ENCODE measurements at regions not wholly inside any gene's neighbourhood (a gene's known extent, or its start where the extent isn't known, plus 50 kb on each side); places are given as distances from the start of the nearest gene placed in this dataset.

GRCh38 chr6:103812970-103813369, 1046.7 kb downstream of the HACE1 start:
- TF ChIP-seq MAX (IDR thresholded peaks at IDR 0.05; ENCODE audit: insufficient read depth, insufficient read length) (no peak), CTCF (IDR thresholded peaks at IDR 0.05; ENCODE audit: extremely low read depth in 1 of 2, insufficient read depth in 1 of 2, low read depth in 1 of 2, low read length in 2 of 2) (no peak)

Measured in endothelial cell of umbilical vein (primary cell).